Glomerular visceral epithelial cell (primary cell): ENCODE measurements at regions not wholly inside any gene's neighbourhood (a gene's known extent, or its start where the extent isn't known, plus 50 kb on each side); places are given as distances from the start of the nearest gene placed in this dataset.

ENCODE experiments used
- DNase-seq: peaks from one replicate; pipeline ENCODE4 v3.0.0-alpha.2; 2016; ENCODE audit errors: extremely low spot score

DNA sequence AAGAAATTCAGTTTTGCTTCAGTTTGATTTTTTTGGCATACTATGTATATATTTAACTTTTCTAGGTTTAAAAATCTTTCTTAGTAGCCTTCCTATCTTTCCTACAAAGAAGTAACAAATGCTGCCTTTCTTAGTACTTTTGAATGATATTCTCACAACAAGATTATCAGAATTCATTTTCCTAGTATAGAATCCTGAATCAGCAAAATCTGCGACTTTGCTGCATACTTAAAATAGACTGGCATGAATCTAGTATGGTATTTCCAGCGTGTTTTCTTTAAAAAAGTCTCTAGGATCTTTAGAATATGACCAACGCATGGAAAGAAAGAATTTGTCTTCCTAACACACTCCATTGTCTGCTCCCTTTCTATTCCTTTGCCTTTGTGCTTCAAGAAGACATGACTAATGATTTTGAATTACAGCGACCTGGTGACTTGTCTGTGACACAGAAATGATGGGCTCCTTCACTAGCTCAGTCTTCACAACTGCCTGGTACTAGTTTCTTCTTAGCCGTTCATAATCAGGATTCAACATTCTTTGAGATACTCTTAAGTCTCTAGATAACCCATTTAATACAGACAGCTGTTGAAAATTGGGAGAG lies 349.8 kb downstream of the PPARGC1A start:
- DNase-seq = no peak

DNA sequence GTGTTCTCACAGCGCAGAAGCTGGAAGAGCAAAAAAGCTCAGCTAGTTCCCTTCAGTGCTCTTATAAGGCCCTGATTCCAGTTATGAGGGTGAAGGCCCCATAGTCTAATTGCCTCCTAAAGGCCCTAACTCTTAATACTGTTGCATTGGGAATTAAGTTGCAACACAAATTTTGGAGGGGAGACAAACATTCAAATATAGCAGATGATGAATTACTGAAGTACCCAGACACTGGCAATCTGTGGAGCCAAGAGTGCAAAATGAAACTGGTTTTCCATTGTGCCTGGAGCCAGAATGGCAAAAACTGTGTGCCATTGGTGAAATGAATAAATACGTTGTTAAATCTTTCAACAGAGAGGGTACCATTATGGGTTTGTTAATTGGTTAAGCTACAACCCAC lies 356.0 kb downstream of the PPARGC1A start:
- no peak for DNase-seq

DNA sequence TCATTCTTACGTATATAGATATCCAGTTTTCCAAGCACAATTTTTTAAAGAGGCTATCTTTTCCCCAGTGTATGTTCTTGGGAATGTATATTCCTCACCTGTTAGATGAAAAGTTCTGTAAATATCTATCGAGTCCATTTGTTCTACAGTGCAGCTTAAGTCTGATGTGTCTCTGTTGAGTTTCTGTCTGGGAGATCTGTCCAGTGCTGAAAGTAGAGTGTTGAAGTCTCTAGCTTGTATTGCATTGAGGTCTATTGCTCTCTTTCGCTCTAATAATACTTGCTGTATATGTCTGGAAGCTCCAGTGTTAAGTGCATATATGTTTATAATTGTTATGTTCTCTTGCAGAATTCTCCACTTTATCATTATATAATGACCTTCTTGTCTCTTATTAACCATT lies 373.1 kb downstream of the PPARGC1A start:
- DNase-seq = peak; percentile 2

DNA sequence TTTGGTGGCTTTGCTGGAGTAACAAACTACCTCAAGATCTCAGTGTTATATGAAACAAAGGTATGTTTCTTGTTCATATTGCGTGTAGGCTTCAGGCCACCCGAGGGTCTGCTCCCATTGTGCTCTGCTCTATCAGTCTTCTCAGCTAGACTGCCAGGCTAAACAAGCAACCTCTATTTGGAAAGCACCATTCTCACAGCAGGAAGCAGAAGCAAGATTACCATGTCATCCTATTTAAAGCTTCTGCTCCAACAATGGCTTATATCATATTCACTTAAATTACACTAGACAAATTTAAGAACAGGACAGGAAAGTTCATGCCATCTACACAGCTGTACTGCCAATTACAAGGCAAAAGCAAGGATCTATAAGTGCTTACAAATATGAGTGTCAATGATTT lies 385.8 kb downstream of the PPARGC1A start:
- no peak for DNase-seq

DNA sequence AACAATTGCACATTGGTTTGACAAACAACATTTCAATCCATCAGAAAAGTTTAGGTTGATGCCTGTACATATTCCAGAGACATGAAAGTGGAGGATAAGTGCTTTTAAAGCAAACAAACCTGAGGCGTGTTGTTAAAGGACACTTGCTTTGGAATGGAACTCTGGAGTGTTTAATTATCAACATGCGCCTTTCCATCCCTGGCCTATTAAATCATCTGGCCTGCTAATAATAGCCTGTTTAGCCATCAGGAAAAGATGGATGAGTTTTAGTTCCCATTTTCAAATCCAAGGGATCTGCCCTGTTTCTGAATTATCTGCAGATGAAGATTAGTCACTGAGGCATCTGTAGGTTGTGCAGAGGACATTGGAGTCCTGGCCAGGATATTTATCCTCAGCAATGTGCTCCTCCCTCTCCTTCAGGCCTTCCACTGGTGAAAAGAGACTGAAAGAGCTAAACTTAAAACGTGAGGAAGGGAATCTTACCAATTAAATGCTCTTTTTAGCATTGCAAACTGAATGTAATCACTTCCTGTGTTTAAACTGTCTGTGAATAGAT lies 388.9 kb downstream of the PPARGC1A start:
- DNase-seq = no peak

DNA sequence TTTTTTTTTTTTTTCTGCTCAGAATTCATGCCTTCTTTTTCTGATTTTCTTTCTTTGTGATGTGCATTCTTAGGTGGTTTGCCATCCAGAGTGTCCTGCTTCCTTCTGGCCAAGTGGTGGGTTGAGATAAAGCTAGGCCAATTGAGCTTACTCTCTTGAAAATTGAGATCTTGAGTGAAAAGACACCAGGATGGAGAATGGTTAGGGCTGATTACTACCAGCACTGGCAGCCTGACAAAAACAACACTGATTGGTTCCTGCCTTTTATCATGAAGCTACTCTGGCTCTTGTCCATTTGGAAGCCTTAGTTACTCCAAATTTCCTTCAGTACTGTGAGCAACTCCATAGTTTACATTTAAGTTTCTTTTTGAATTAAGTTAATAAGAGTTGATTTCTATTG lies 404.0 kb downstream of the PPARGC1A start:
- no peak for DNase-seq

DNA sequence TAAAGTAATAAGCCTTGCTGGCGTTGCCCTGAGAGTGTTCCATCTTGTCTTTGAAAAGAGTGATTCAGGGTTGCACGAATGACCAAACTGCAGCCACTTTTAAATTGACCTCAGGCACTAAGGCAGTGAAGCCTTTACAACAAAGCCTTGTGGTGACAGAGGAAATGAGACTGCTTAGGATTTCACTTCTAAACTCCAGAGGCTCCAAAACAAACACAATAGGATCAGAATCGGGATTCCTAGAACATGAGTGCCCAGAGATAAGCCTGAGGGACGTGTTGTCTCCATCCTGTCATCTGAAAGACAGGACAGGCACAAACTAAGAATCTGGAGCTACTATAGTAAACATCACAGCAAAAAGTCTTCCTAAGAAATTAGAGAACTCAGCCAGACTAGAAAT lies 405.2 kb downstream of the PPARGC1A start:
- DNase-seq = no peak

DNA sequence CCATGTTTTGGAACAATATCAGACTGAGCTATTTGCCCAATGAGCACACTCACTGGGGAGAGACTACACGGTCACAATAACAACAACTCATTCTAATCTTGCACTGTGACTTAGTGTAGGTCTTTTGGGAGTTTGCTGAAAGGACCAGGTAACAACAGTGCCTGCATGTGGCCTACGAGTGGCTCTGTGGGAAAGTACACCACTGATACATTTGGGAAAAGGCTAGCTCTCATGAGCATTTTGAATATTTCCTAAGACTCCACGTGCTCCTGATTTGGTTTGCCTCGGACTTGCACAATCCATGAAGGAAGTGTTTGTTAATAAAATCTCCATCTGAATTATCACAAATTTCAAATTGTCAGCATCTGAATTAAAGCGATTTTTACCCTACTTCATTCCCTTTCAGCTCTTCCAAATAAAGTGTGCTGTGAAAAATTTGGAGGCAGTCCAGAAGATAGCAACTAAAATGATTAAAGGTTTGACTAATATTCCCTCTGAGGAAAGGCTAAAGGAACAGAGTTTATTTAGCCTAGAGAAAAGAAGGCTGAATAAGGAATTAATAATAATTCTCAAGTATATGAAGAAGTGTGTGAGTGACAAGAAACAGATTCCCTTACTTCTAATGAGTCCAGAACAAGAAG lies 406.4 kb downstream of the PPARGC1A start:
- DNase-seq = no peak

DNA sequence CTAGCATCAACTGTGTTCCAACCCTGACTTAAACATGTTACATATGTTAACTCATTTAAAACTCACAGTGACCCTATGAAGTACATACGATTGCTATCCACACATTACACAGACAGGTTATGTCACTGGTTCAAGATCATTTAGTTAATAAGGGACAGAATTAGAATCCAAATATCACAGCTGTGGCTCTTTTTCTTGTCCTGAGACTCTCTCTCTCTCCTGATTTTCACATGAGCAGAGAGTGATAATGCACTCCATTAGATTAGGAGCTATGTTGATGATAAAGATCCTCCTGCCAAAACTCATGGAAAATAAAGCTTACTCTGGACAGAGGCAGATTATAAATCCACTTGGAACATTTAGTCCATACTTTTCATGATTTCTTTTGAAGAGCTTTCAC lies 408.3 kb downstream of the PPARGC1A start:
- no peak for DNase-seq

DNA sequence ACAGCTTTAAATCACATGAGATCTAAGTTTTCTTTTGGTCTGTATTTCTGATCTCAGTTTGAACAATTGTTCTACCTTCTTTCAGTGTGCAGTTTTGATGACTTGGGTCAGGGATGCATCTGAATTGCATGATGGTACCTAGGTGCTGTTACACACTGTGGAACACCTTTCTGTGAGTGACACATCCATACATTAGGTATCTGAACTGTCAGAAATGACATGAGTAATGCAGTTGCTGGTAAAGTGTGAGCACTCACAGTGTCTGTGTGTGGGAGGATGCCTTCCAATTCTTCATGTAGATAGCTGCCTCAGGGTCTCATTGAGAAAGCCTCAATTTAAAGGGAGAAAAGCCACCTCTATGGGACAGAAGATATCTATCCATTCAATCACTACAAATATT lies 411.9 kb downstream of the PPARGC1A start:
- no peak for DNase-seq

DNA sequence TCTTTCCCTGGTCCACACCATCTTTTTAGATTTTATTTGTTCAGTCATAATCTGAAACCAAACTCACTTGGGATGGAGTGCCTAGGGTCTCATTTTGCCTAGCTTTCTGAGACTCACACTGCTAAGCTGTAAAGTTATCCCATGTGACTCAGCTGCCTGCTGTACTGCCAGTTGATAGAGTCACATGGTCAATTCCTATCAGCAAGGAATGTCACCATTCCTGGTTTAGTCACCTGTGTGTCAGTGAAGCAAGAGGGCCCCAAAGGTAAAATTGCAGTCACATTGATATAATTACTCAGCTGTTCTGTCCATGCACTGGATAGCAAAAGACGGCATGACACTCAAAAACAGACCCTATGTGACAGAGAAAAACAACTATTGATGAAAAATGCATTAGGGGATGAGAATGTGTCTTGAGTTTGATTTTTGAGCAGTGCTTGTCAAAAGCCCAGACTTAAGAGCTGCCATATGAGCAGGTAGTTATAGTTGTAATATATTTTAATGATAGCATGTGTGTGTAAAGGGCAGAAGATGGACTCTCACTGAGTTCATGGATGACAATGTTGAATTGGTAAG lies 413.2 kb downstream of the PPARGC1A start:
- no peak for DNase-seq

DNA sequence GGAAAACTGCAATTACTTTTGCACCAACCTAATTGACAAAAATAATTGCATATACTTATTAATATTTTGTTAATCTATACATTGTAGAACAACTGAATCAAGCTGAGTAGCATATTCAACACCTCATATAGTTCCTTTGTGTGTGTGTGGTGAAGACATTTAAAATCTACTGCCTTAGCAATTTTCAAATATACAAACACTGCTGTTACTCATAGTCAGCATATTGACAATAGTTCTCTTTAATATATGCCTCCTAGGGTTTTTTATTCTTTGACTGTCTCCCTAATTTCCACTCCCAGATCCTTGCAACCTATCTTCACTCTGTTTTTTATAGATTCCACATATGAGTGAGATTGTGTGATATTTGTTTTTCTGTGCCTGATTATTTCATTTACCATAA lies 426.8 kb downstream of the PPARGC1A start:
- no peak for DNase-seq

DNA sequence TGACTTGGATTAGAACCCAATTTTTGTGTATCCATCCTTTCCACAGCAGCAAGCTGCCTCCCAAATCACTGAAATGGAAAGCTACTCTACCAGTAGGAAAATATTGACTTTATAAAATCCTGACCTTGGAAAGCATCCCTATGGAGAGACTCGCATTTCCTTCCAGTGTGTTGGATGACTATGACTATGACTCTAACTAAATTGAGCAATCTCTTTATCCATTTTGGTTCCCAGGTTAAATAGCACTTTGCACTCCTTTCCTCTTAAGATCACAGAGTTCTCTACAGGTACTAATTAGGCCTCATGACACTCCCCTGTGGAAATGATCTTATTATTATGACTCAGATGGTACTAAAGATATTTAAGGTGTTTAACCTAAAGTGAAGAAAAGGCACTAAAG lies 431.8 kb downstream of the PPARGC1A start:
- no peak for DNase-seq

DNA sequence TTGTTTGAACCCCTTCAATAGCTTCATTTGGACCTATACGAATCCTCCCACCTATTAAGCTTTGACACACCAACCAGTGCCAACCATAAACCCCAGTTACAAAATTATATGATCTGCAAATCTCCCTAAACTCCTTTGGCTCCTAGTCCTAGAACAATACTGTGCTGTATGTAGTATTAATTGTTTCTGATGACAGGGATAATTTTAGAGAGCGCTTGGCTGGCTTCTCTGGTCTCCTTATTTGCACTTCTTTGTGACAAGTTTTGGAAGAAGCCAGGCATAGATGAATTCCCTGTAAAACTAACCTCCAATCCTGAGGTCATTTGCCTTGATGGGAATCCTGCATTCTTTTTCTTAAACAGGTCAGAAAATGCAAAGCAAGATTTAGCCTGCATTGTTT lies 433.0 kb downstream of the PPARGC1A start:
- no peak for DNase-seq

DNA sequence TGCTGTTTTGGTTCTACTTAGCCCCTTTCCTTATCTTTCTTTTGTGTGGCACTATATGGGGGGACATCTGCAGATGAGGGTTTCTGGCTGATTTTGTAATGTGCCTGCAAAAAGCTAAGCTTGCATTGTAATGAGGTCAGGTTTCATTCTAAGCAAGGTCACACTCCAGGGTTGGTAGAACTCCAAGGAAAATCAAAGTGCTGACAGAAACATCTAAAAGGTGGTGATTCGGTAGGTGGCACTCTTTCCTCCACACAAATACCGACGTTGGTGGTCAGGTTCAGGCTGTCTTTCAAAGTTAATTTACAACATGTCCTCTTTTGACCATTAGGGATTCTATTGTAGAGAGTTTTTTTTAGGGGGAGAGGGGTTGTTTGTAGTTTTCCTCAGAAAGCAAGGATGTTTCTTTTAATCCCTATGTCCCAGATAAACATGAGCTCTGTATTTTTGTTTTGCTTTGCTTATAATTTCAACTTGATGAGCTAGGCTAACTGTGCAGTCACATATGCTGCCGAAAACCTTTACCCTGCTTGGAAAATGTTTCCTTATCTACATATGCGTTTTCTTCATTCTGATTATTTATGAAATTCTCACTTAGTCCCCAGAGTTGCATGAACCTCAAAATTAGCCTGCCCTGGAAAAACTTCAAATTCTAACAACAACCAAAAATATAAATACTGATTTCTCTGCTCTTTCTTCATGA lies 434.2 kb downstream of the PPARGC1A start:
- peak; percentile 5 for DNase-seq

DNA sequence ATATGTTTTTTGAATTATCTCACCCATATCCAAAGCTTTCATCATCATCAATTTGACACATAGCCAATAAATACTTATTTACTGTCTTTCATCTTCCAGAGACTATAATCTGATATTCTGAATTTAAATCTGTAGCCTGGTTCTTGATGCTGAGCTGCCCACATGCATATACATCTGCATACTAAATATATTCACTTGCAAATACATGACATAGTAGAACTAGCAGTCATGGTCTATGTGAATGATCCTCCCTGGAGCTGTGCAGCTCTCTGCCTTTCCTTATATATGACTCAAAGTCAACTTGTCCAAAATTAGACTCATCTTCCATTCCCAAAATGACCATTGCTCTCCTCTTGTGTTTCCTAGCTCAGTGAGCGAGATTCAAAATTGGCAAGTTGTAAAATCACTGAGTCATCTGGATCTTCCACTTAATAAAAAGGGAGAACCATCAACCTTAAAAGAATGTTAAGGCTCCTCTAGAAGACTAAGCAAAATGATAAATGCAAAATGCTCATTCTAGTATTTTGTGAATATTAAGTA lies 448.2 kb downstream of the PPARGC1A start:
- no peak for DNase-seq

DNA sequence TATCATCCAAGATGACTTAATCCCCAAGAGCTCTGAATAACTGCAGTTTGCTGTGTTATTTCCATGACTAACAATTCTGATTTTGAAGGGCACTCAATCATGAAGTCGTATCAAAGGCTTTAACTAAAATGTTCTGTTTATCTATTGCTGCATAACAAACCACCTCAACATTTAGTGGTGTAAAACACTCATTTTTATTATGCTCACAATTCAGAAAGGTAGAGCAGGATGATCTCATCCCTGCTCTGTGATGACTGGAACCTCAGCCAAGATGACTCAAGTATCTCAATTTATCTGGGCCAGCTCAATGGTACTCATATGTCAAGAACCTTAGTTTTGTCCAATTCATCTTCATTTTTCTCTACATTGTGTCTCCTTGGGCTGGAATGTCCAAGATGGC lies 451.1 kb downstream of the PPARGC1A start:
- DNase-seq = peak; percentile 22

DNA sequence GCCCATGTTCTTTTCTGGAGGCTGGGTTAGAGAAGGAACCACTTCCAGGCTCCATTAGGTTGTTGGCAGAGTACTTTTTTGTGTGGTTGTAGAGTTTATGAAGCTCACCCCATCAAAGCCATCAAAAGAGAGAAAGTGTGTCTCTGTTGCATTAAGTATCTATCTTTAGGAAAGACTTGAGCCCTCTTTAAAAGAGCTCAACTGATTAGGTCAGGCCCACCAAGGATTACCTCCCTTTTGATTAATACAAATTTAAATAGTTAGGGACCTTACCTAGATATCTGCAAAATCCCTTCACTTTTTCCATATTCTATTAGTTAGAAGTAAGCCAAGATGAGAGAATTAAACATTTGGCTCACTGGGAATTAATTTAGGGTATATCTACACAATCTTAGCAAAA lies 460.4 kb downstream of the PPARGC1A start:
- DNase-seq = no peak

DNA sequence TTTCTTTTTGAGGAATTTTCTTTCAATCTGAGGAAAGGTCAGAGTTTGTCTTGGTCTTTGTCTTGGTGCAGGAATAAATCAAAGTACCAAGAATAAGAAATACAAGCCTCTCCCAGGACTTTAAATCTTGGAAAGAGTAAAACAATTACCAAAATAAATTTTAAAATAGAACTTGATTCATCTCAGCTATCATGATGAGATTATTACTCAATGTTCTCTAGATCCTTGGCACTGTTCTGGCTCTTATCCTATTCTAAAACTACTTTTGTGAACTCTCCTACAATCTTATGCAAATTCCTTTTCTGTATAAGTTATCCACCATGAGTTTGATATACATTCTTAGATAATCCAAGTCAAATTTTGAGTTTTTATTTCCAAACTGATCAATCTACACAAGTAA lies 464.3 kb downstream of the PPARGC1A start:
- DNase-seq = no peak

DNA sequence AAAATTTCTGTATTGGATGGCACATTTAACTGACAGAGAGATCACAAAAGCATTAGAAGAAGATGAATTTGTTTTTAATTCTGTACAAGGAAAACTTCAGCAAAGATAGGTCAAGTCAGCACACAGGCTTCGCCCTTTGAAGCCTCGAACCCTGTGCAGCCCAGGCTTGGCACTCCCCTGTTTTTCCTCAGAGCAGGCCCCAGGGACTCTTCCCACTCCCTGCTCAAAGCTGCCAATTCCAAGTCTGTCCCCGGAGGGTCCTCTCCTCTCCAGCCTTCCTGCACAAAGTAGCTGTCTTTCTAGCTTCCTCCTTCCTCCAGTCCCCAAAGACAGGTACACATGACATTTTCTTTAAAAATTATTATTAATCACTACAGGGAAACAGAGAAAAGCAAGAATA lies 466.3 kb downstream of the PPARGC1A start:
- no peak for DNase-seq

DNA sequence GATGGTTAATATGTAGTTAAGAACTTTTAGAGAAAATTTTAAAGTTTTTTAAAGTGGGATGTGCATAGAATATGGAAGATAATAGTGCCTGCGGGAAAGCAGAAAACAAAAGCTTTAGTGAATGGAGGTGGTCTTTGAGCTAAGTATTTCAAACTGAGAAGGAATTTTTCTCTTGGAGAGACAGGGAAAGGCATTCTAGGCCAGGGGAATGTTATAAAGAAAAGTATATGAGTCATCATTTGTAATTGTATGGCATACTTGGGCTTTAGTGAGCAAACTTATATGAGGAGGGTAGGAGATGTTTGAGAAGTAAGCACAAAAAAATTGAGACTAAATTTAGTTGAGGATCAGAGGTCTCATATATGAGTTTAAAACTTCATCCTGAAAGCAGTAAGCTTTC lies 467.0 kb downstream of the PPARGC1A start:
- no peak for DNase-seq

DNA sequence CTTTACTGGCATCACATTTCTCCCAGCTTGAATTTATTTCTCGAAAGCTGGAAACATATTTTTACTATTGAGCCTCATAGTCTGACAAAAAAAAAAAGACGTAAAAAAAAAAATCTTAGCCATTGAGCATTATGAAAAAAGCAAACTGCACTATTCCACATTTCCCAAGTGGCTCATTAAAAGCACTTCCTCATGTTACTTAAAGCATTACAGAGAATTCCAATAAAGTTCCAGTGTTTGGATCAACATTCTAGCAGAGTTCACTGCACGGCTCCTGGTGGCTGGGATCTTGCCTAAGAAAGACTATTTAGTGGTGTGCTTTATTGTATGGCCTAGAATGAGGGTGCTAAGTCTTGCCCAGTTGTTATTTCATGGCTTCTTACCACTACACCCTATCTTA lies 476.2 kb downstream of the PPARGC1A start:
- DNase-seq = no peak

DNA sequence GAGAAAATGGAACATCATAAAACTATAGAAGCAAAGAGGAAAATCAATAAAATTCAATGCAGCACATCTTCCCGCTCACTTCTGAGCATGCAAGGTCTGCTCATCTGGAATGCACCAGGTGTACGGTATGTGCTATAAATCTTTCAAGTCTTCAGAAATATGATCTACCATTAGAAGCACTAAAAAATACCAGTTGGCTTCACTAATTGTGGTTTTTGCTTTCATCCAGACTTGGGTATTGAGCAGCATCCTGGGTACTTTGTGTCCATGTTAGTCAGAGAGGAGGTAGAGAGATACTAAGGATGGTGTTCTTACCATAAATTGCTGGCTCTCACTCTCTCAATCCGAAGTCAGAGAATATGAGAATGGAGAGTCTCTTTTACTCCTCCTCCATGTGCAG lies 477.1 kb downstream of the PPARGC1A start:
- DNase-seq = no peak
